OCI-LY3 (cell line): ENCODE measurements at regions not wholly inside any gene's neighbourhood (a gene's known extent, or its start where the extent isn't known, plus 50 kb on each side); places are given as distances from the start of the nearest gene placed in this dataset.

ENCODE experiments used
- H2AFZ ChIP-seq: fragments of 200-600, 300-600 bp; shearing (Covaris generic); 2 replicates; pipeline ENCODE4 v1.6.0; 2014; ENCODE audit warnings: antibody characterized with exemption, low read depth, low read length
- H3K27ac ChIP-seq: fragments of 200-600, 300-600 bp; sonication (generic); 2 replicates; pipeline ENCODE4 v1.5.1; 2014; ENCODE audit warnings: mild to moderate bottlenecking, low read length, moderate library complexity, mixed read lengths
- H3K27me3 ChIP-seq: fragments of 200-600, 300-600 bp; sonication (generic); 2 replicates; pipeline ENCODE4 v1.6.1; 2014; ENCODE audit warnings: low read depth, low read length, mixed read lengths
- H3K36me3 ChIP-seq: fragments of 200-600, 300-600 bp; sonication (generic); replicated peaks from 2 replicates; pipeline ENCODE3; 2014; ENCODE audit warnings: low read depth, low read length, mixed read lengths
- H3K4me1 ChIP-seq: fragments of 300-600, 200-600 bp; sonication (generic); 2 replicates; pipeline ENCODE4 v1.6.1; 2014; ENCODE audit warnings: low read length, mixed read lengths
- H3K4me2 ChIP-seq: fragments of 200-600, 300-600 bp; sonication (generic); 2 replicates; pipeline ENCODE4 v1.6.1; 2014; ENCODE audit warnings: low read length, mixed read lengths
- H3K4me3 ChIP-seq: fragments of 300-600, 200-600 bp; sonication (generic); 2 replicates; pipeline ENCODE4 v1.5.1; 2014; ENCODE audit warnings: antibody characterized with exemption, mild to moderate bottlenecking, low read length, moderate library complexity
- H3K79me2 ChIP-seq: fragments of 300-600, 200-600 bp; shearing (Covaris generic); 2 replicates; pipeline ENCODE4 v1.6.1; 2014; ENCODE audit warnings: mild to moderate bottlenecking, low read length, mixed read lengths
- H3K9ac ChIP-seq: fragments of 300-600, 200-600 bp; shearing (Covaris generic); 2 replicates; pipeline ENCODE4 v1.6.0; 2014; ENCODE audit warnings: mild to moderate bottlenecking, low read length, moderate library complexity
- H3K9me3 ChIP-seq: fragments of 200-600, 300-600 bp; shearing (Covaris generic); 2 replicates; pipeline ENCODE4 v1.6.1; 2014; ENCODE audit warnings: low read length, mixed read lengths; ENCODE audit not compliant: insufficient read depth
- H4K20me1 ChIP-seq: fragments of 200-600, 300-600 bp; sonication (generic); 2 replicates; pipeline ENCODE4 v1.6.1; 2016; ENCODE audit warnings: low read length, mixed read lengths; ENCODE audit not compliant: insufficient read depth
- EZH2phosphoT487 ChIP-seq: fragments of 200-600 bp; shearing (Covaris generic); IDR thresholded peaks from 2 replicates; pipeline ENCODE4 v1.6.1; 2018; ENCODE audit warnings: antibody characterized with exemption, mixed run types, low read depth
- TF ChIP-seq, protein P1 (sequence below): fragments of 200-600, 300-600 bp; sonication (generic); IDR thresholded peaks from 2 replicates; pipeline ENCODE4 v1.5.1; 2014; ENCODE audit warnings: antibody characterized with exemption, low read length, low read depth

DNA sequence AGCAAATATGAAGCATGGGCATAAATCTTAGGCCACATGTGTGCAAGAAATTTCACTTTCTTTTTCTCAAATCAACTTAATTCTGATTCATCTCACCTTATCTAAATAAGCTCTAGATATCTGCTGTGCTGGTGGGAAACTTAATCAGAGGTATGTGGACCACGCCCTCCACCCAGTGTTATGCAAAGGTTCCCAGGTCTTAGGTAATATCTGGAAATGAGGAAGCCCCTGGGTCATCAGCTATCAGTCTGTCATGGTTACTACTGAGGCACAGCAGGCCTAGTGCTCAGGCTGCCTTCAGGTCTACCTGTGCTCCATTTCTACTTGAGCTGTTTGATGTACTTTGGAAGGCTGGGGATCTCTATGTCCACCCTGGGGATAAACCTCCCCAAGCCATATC is 134.4 kb upstream of the KCNH8 start:
- Histone ChIP-seq H3K27ac (no peak overlapping the region), H3K79me2 (no peaks in the 10 kb centered on the region), H2AFZ (no peak overlapping the region), H3K4me2 (no peak overlapping the region), H3K4me1 (no peaks in the 10 kb centered on the region), H3K36me3 (no peaks in the 10 kb centered on the region), H3K4me3 (no peak overlapping the region), H3K27me3 (no peaks in the 10 kb centered on the region), H4K20me1 (no peaks in the 10 kb centered on the region), H3K9ac (no peak overlapping the region), H3K9me3 (no peaks in the 10 kb centered on the region)
- TF ChIP-seq EZH2phosphoT487: no peak
- TF ChIP-seq, protein P1, sequence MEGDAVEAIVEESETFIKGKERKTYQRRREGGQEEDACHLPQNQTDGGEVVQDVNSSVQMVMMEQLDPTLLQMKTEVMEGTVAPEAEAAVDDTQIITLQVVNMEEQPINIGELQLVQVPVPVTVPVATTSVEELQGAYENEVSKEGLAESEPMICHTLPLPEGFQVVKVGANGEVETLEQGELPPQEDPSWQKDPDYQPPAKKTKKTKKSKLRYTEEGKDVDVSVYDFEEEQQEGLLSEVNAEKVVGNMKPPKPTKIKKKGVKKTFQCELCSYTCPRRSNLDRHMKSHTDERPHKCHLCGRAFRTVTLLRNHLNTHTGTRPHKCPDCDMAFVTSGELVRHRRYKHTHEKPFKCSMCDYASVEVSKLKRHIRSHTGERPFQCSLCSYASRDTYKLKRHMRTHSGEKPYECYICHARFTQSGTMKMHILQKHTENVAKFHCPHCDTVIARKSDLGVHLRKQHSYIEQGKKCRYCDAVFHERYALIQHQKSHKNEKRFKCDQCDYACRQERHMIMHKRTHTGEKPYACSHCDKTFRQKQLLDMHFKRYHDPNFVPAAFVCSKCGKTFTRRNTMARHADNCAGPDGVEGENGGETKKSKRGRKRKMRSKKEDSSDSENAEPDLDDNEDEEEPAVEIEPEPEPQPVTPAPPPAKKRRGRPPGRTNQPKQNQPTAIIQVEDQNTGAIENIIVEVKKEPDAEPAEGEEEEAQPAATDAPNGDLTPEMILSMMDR: no peak

DNA sequence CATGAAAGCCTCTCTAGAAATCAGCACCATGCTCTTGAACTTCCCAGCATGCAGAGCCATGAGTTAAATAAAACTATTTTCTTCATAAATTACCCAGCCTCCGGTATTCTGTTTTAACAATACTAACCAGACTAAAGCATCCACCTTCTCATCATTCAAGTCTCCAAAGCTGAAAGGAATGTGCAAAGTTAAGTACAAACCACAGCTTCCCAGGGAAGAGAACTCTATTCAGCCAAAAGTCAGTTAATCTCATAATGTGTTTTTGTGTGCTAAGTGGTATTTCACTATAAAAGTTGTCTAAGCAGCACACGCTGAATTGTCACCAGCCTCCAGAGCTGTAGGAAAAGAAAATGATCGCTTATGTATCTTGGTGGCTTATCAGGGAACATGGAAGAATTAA is 135.5 kb upstream of the KCNH8 start:
- Histone ChIP-seq H3K9ac (no peak overlapping the region), H3K9me3 (no peaks in the 10 kb centered on the region), H3K27ac (no peak overlapping the region), H3K36me3 (no peaks in the 10 kb centered on the region), H3K27me3 (no peaks in the 10 kb centered on the region), H3K4me3 (no peak overlapping the region), H4K20me1 (no peaks in the 10 kb centered on the region), H2AFZ (no peak overlapping the region), H3K79me2 (no peaks in the 10 kb centered on the region), H3K4me1 (no peaks in the 10 kb centered on the region), H3K4me2 (no peak overlapping the region)
- TF ChIP-seq, protein P1: no peak
- TF ChIP-seq EZH2phosphoT487: no peak

DNA sequence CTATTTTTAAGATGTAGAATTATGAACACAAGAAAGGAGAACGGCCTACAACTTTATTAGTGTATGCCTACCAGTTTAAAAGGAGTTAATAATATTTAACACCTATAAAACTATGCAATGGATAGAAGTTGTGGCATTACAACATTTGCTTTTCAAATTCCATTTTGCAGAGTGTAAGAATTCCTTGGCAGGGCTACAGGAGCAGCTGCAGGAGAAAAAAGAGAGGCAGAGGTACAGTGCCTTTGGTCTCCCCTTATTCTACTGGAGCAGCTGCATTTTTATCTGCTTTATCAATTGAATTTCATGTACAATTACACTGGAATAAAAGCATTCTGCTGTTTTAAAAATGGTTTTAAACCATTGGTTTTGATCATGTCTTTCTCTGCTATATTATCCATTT is 145.7 kb upstream of the KCNH8 start:
- no peak overlapping the region for H2AFZ ChIP-seq
- no peak overlapping the region for H3K9ac ChIP-seq
- no peaks in the 10 kb centered on the region for H3K79me2 ChIP-seq
- H3K4me2 ChIP-seq: no peak overlapping the region
- H3K36me3 ChIP-seq: no peaks in the 10 kb centered on the region
- no peak for TF ChIP-seq EZH2phosphoT487
- TF ChIP-seq, protein P1: no peak
- no peaks in the 10 kb centered on the region for H3K9me3 ChIP-seq
- no peaks in the 10 kb centered on the region for H3K4me1 ChIP-seq
- no peak overlapping the region for H3K27ac ChIP-seq
- H4K20me1 ChIP-seq: no peaks in the 10 kb centered on the region
- H3K27me3 ChIP-seq: no peaks in the 10 kb centered on the region
- H3K4me3 ChIP-seq: no peak overlapping the region

DNA sequence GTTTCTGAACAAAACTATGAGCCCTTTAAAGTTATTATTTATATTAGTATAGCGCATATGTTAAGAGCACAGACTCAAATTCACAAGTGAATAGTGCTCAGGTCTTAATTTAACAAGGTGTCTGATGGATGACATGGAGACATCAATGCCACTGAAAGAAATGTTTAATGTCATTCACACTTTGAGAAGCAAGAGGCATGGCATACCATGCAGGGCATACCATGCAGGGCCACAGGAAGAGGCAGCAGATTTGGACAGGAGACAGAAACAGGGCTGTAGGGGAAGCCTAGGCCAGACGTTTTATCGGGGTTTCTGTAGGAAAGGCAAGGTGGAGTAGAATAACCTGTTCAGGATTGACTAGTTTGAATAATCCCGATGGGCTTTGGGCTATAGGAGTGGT is 150.2 kb upstream of the KCNH8 start:
- H3K27me3 ChIP-seq: no peaks in the 10 kb centered on the region
- no peak overlapping the region for H3K27ac ChIP-seq
- no peaks in the 10 kb centered on the region for H3K36me3 ChIP-seq
- H3K79me2 ChIP-seq: no peaks in the 10 kb centered on the region
- H3K9ac ChIP-seq: no peak overlapping the region
- H2AFZ ChIP-seq: no peak overlapping the region
- H3K4me2 ChIP-seq: no peak overlapping the region
- H3K9me3 ChIP-seq: no peaks in the 10 kb centered on the region
- no peaks in the 10 kb centered on the region for H4K20me1 ChIP-seq
- TF ChIP-seq EZH2phosphoT487: no peak
- H3K4me1 ChIP-seq: no peaks in the 10 kb centered on the region
- H3K4me3 ChIP-seq: no peak overlapping the region

DNA sequence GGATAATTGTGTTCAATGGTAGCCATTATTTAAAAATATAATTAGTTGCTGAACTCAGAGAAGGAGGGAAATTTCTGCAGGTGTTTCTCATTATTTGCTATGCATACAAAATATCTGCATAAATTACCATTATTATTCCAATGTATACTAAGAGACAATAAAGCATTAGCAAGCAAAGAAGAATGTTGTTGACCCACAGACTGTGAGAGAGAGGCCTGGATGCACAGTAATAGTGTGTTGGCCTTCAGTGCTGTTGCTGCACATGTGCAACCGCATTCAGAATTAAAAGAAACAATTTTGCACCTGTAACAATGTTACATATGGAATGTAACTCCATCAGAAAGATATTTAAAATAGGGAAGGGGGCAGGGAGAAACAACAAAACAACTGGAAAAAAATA is 155.6 kb upstream of the KCNH8 start:
- Histone ChIP-seq H3K4me1 (no peaks in the 10 kb centered on the region), H3K9ac (no peak overlapping the region)

More for the DNA sequence above, 155.6 kb upstream of the KCNH8 start:
- TF ChIP-seq EZH2phosphoT487: no peak
- TF ChIP-seq, protein P1: no peak
- H3K36me3 ChIP-seq: no peaks in the 10 kb centered on the region
- H2AFZ ChIP-seq: no peak overlapping the region
- no peaks in the 10 kb centered on the region for H4K20me1 ChIP-seq
- no peak overlapping the region for H3K4me3 ChIP-seq
- no peak overlapping the region for H3K4me2 ChIP-seq
- no peaks in the 10 kb centered on the region for H3K79me2 ChIP-seq
- H3K27ac ChIP-seq: no peak overlapping the region
- no peaks in the 10 kb centered on the region for H3K27me3 ChIP-seq
- H3K9me3 ChIP-seq: no peaks in the 10 kb centered on the region
